Vagina (tissue), 2 donors: ENCODE measurements at regions not wholly inside any gene's neighbourhood (a gene's known extent, or its start where the extent isn't known, plus 50 kb on each side); places are given as distances from the start of the nearest gene placed in this dataset.

Experiments used
- DNase-seq, 2 donors: peaks; one replicate each; pipeline ENCODE4 v3.0.0-alpha.2; 2017; ENCODE audit errors: extremely low spot score in 2 of 2
- H3K27ac ChIP-seq: fragments of 200-600 bp; sonication (generic); one replicate; pipeline ENCODE4 v1.5.1; 2019
- H3K27me3 ChIP-seq: fragments of 200-600 bp; sonication (generic); one replicate; pipeline ENCODE4 v1.5.1; 2019
- H3K36me3 ChIP-seq, 2 donors: fragments of 200-600 bp; sonication (generic); one replicate each; pipeline ENCODE4 v1.5.1; 2017 to 2019
- H3K4me1 ChIP-seq: fragments of 200-600 bp; sonication (generic); one replicate; pipeline ENCODE4 v1.5.1; 2019
- H3K4me3 ChIP-seq, 2 donors: fragments of 200-600 bp; sonication (generic); 1 replicate in 1 of 2; 2 replicates in 1 of 2; pipeline ENCODE4 v1.5.1; 2016 to 2019
- H3K9me3 ChIP-seq: fragments of 200-600 bp; sonication (generic); one replicate; pipeline ENCODE4 v1.5.1; 2019
- CTCF ChIP-seq, 3 experiments: fragments of 450-650 bp in 2 of 3; fragments of 200-600 bp in 1 of 3; sonication (generic) in 1 of 3; IDR thresholded peaks; one replicate each; pipeline ENCODE4 v1.5.1; 2017 to 2019; ENCODE audit warnings: antibody characterized with exemption in 3 of 3, mild to moderate bottlenecking in 2 of 3, moderate library complexity in 2 of 3
- POLR2A ChIP-seq, 2 donors: fragments of 450-650 bp; IDR thresholded peaks; one replicate each; pipeline ENCODE4 v1.6.1; 2017; ENCODE audit warnings: antibody characterized with exemption in 2 of 2, mild to moderate bottlenecking in 2 of 2, moderate library complexity in 2 of 2
- POLR2AphosphoS5 ChIP-seq, 2 donors: sonication (generic); formaldehyde crosslinking; IDR thresholded peaks; one replicate each; pipeline ENCODE4 v1.9.0; 2017; ENCODE audit warnings: antibody characterized with exemption in 2 of 2, mild to moderate bottlenecking in 2 of 2, low read depth in 1 of 2; ENCODE audit not compliant: insufficient read depth in 1 of 2
- intact Hi-C: fragments of 100-400 bp; cut with DNase I; formaldehyde crosslinking; loops from one replicate; pipeline ENCODE4 v1.15.1; 2023

GRCh38 chr6:100144991-100145390 is 151.0 kb upstream of the MCHR2 start:
- Histone ChIP-seq H3K36me3 (no peaks in the 10 kb centered on the region), H3K4me3 (no peak overlapping the region), H3K27ac (no peak overlapping the region), H3K9me3 (no peaks in the 10 kb centered on the region), H3K4me1 (no peaks in the 10 kb centered on the region), H3K27me3 (no peaks in the 10 kb centered on the region)
- no peak for DNase-seq
- intact Hi-C loops, result no loop called here
- no peak for TF ChIP-seq POLR2A (IDR thresholded peaks at IDR 0.05)

- Histone ChIP-seq H3K36me3 (no peaks in the 10 kb centered on the region), H3K9me3 (no peaks in the 10 kb centered on the region), H3K4me3 (no peak overlapping the region), H3K27me3 (no peaks in the 10 kb centered on the region), H3K4me1 (no peaks in the 10 kb centered on the region), H3K27ac (no peak overlapping the region)
- intact Hi-C loops, result no loop called here
- no peak for DNase-seq
- TF ChIP-seq POLR2AphosphoS5 (IDR thresholded peaks at IDR 0.05; ENCODE audit: insufficient read depth in 1 of 2, low read depth in 1 of 2) (no peak), POLR2A (IDR thresholded peaks at IDR 0.05) (no peak), CTCF (IDR thresholded peaks at IDR 0.05) (no peak)
Measured at GRCh38 chr6:100138346-100139022, 144.5 kb upstream of the MCHR2 start.

DNA sequence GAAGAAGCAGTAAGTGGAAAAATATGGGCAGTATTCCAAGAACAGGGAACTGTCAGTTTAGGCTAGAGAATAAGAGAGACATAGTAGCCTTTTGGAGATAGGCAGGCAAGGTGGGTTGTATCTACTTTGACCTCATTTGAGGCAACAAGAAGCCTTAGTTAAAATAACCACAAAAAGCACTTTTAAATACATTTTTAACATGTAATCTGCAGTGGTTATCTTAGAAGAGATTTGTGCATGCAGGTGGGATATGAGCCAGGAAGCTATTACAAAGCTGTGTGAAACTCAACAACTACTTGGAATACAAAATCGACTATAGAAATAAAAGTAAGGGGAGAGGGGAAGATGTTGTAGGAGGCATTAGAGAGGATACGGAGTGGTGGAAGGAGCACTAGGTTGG is 143.7 kb upstream of the MCHR2 start:
- no peak for DNase-seq
- Histone ChIP-seq H3K9me3 (no peaks in the 10 kb centered on the region), H3K27ac (no peak overlapping the region), H3K27me3 (no peaks in the 10 kb centered on the region), H3K4me3 (no peak overlapping the region), H3K4me1 (no peaks in the 10 kb centered on the region), H3K36me3 (no peaks in the 10 kb centered on the region)
- TF ChIP-seq CTCF (IDR thresholded peaks at IDR 0.05) (no peak), POLR2AphosphoS5 (IDR thresholded peaks at IDR 0.05; ENCODE audit: insufficient read depth in 1 of 2, low read depth in 1 of 2) (no peak), POLR2A (IDR thresholded peaks at IDR 0.05) (no peak)
- intact Hi-C loops, result no loop called here

GRCh38 chr6:100136590-100136989 is 142.6 kb upstream of the MCHR2 start:
- Histone ChIP-seq H3K4me3 (no peak overlapping the region), H3K36me3 (no peaks in the 10 kb centered on the region), H3K27me3 (no peaks in the 10 kb centered on the region), H3K9me3 (no peaks in the 10 kb centered on the region), H3K27ac (no peak overlapping the region), H3K4me1 (no peaks in the 10 kb centered on the region)
- intact Hi-C loops, result no loop called here
- DNase-seq, result no peak
- TF ChIP-seq CTCF (IDR thresholded peaks at IDR 0.05) (no peak), POLR2AphosphoS5 (IDR thresholded peaks at IDR 0.05; ENCODE audit: insufficient read depth in 1 of 2, low read depth in 1 of 2) (no peak), POLR2A (IDR thresholded peaks at IDR 0.05) (no peak)

GRCh38 chr6:100135977-100136376 is 142.0 kb upstream of the MCHR2 start:
- H3K36me3 ChIP-seq, result no peaks in the 10 kb centered on the region
- DNase-seq, result no peak
- no peak for TF ChIP-seq CTCF (IDR thresholded peaks at IDR 0.05)
- no peak for TF ChIP-seq POLR2A (IDR thresholded peaks at IDR 0.05)
- no peak for TF ChIP-seq POLR2AphosphoS5 (IDR thresholded peaks at IDR 0.05; ENCODE audit: insufficient read depth in 1 of 2, low read depth in 1 of 2)
- H3K9me3 ChIP-seq, result no peaks in the 10 kb centered on the region
- no peaks in the 10 kb centered on the region for H3K4me1 ChIP-seq
- intact Hi-C loops, result no loop called here
- no peak overlapping the region for H3K4me3 ChIP-seq
- H3K27ac ChIP-seq, result no peak overlapping the region
- no peaks in the 10 kb centered on the region for H3K27me3 ChIP-seq
